GM12865 (cell line): ENCODE measurements at regions not wholly inside any gene's neighbourhood (a gene's known extent, or its start where the extent isn't known, plus 50 kb on each side); places are given as distances from the start of the nearest gene placed in this dataset.

Experiments
- DNase-seq: peaks from one replicate; pipeline ENCODE4 v3.0.0; 2010; ENCODE audit warnings: low read depth
- H3K4me3 ChIP-seq: 2 replicates; pipeline ENCODE4 v1.5.1; 2011; ENCODE audit warnings: mild to moderate bottlenecking, low read depth, low read length, control low read depth
- CTCF ChIP-seq: IDR thresholded peaks from 2 replicates; pipeline ENCODE4 v1.5.1; 2011; ENCODE audit warnings: low read length, control low read depth, low read depth, inconsistent platforms; ENCODE audit not compliant: insufficient read depth; ENCODE audit errors: missing control alignments

GRCh38 chrX:140071037-140071436 lies 105.7 kb upstream of the CXorf66 start:
- TF ChIP-seq CTCF, result no peak
- H3K4me3 ChIP-seq, result no peak overlapping the region
- DNase-seq, result no peak

GRCh38 chrX:140065961-140066662 lies 100.8 kb upstream of the CXorf66 start:
- DNase-seq, result no peak
- H3K4me3 ChIP-seq, result no peak overlapping the region
- TF ChIP-seq CTCF, result no peak

GRCh38 chrX:140064993-140065392 lies 99.7 kb upstream of the CXorf66 start:
- H3K4me3 ChIP-seq, result no peak overlapping the region
- DNase-seq, result no peak
- no peak for TF ChIP-seq CTCF

GRCh38 chrX:140057001-140057411 lies 91.7 kb upstream of the CXorf66 start:
- peak; percentile 75 for TF ChIP-seq CTCF
- H3K4me3 ChIP-seq, result no peak overlapping the region
- peak; percentile 76 for DNase-seq

- no peak overlapping the region for H3K4me3 ChIP-seq
- TF ChIP-seq CTCF, result no peak
- DNase-seq, result no peak
These were observed 88.5 kb upstream of the CXorf66 start for GRCh38 chrX:140053846-140054245.

GRCh38 chrX:140050906-140051305 lies 85.6 kb upstream of the CXorf66 start:
- TF ChIP-seq CTCF, result peak; percentile 13
- DNase-seq, result no peak
- H3K4me3 ChIP-seq, result no peak overlapping the region

- TF ChIP-seq CTCF, result no peak
- H3K4me3 ChIP-seq, result no peak overlapping the region
- no peak for DNase-seq
These were observed 75.1 kb upstream of the CXorf66 start for GRCh38 chrX:140040386-140040785.
